ENCODE measurements at regions not wholly inside any gene's neighbourhood (a gene's known extent, or its start where the extent isn't known, plus 50 kb on each side); places are given as distances from the start of the nearest gene placed in this dataset.

GRCh38 chr2:144237830-144238627 lies 281.9 kb downstream of the ZEB2 start:
- no peak overlapping the region for H3K4me3 ChIP-seq (ENCODE audit: low read depth, low read length)
- TF ChIP-seq CTCF (IDR thresholded peaks at IDR 0.05; ENCODE audit: low read depth, low read length), result no peak

GRCh38 chr2:144237108-144237507 lies 282.8 kb downstream of the ZEB2 start:
- H3K4me3 ChIP-seq (ENCODE audit: low read depth, low read length), result no peak overlapping the region
- TF ChIP-seq CTCF (IDR thresholded peaks at IDR 0.05; ENCODE audit: low read depth, low read length), result no peak

GRCh38 chr2:144235050-144235449 lies 284.9 kb downstream of the ZEB2 start:
- no peak for TF ChIP-seq CTCF (IDR thresholded peaks at IDR 0.05; ENCODE audit: low read depth, low read length)
- no peak overlapping the region for H3K4me3 ChIP-seq (ENCODE audit: low read depth, low read length)

GRCh38 chr2:144234542-144234871 lies 285.4 kb downstream of the ZEB2 start:
- TF ChIP-seq CTCF (IDR thresholded peaks at IDR 0.05; ENCODE audit: low read depth, low read length), result no peak
- H3K4me3 ChIP-seq (ENCODE audit: low read depth, low read length), result no peak overlapping the region

- no peak for TF ChIP-seq CTCF (IDR thresholded peaks at IDR 0.05; ENCODE audit: low read depth, low read length)
- no peak overlapping the region for H3K4me3 ChIP-seq (ENCODE audit: low read depth, low read length)
Observed at GRCh38 chr2:144233733-144234541, 286.0 kb downstream of the ZEB2 start.

- TF ChIP-seq CTCF (IDR thresholded peaks at IDR 0.05; ENCODE audit: low read depth, low read length), result no peak
- no peak overlapping the region for H3K4me3 ChIP-seq (ENCODE audit: low read depth, low read length)
Observed at GRCh38 chr2:144233317-144233716, 286.6 kb downstream of the ZEB2 start.

- TF ChIP-seq CTCF (IDR thresholded peaks at IDR 0.05; ENCODE audit: low read depth, low read length), result no peak
- no peak overlapping the region for H3K4me3 ChIP-seq (ENCODE audit: low read depth, low read length)
Observed at GRCh38 chr2:144230448-144231085, 289.4 kb downstream of the ZEB2 start.
